HEK293 (cell line): ENCODE measurements at regions not wholly inside any gene's neighbourhood (a gene's known extent, or its start where the extent isn't known, plus 50 kb on each side); places are given as distances from the start of the nearest gene placed in this dataset.
A peak's percentile ranks its signal among the peaks of the same experiment; 100 is the strongest.

Experiments
- CTCF ChIA-PET: fragments of 350-600 bp; formaldehyde crosslinking; extraction: SDS; loops from one replicate; lab custom pipeline; 2021; ENCODE audit warnings: antibody characterized with exemption; lab: Yijun Ruan, JAX
- POLR2A ChIA-PET: fragments of 300-600 bp; formaldehyde crosslinking; extraction: SDS; loops from one replicate; lab custom pipeline; 2020; ENCODE audit warnings: antibody characterized with exemption, inconsistent platforms; lab: Yijun Ruan, JAX
- H3K27ac ChIP-seq: fragments of 200-500 bp; sonication (Bioruptor generic); 2 replicates; pipeline ENCODE4 v1.5.1; 2014; ENCODE audit warnings: low read depth, low read length, control low read depth, inconsistent platforms; ENCODE audit errors: extremely low read depth
- H3K36me3 ChIP-seq, 2 experiments: fragments of 200-500 bp in 1 of 2; sonication (Bioruptor generic) in 1 of 2; 1 replicate in 1 of 2; 2 replicates in 1 of 2; pipeline ENCODE4 v1.5.1; 2014 to 2017; ENCODE audit warnings: inconsistent platforms in 2 of 2, low read length in 2 of 2; ENCODE audit not compliant: control insufficient read depth in 2 of 2, insufficient read depth in 1 of 2
- H3K4me1 ChIP-seq: fragments of 200-500 bp; sonication (Bioruptor generic); 2 replicates; pipeline ENCODE4 v1.5.1; 2014; ENCODE audit warnings: mild to moderate bottlenecking, low read length, inconsistent platforms; ENCODE audit not compliant: control insufficient read depth, insufficient read depth
- H3K4me3 ChIP-seq: 2 replicates; pipeline ENCODE4 v1.5.1; 2011; ENCODE audit warnings: low read depth, mild to moderate bottlenecking, control low read depth, low read length, moderate library complexity
- H3K9me3 ChIP-seq: fragments of 200-500 bp; sonication (Bioruptor generic); 2 replicates; pipeline ENCODE4 v1.5.1; 2014; ENCODE audit warnings: low read depth, low read length, inconsistent platforms; ENCODE audit not compliant: control insufficient read depth, insufficient read depth
- CTCF ChIP-seq: fragments of 450-650 bp; formaldehyde crosslinking; IDR thresholded peaks from 2 replicates; pipeline ENCODE4 v1.5.1; 2016; ENCODE audit warnings: missing biosample characterization, missing genetic modification characterization
- PBX3 ChIP-seq: sonication (generic); formaldehyde crosslinking; IDR thresholded peaks from 2 replicates; pipeline ENCODE4 v1.8.1; 2022; ENCODE audit warnings: mild to moderate bottlenecking, moderate library complexity, missing genetic modification reagents
- REST ChIP-seq: fragments of 450-650 bp; formaldehyde crosslinking; IDR thresholded peaks from 2 replicates; pipeline ENCODE4 v1.5.1; 2016; ENCODE audit warnings: missing biosample characterization, missing genetic modification characterization
- TSHZ1 ChIP-seq: fragments of 450-650 bp; formaldehyde crosslinking; IDR thresholded peaks from 2 replicates; pipeline ENCODE4 v1.5.1; 2016; ENCODE audit warnings: missing biosample characterization, missing genetic modification characterization, borderline replicate concordance
- ZNF148 ChIP-seq: fragments of 450-650 bp; formaldehyde crosslinking; IDR thresholded peaks from 2 replicates; pipeline ENCODE4 v1.5.0; 2017; ENCODE audit warnings: missing biosample characterization, missing genetic modification characterization, borderline replicate concordance
- ZNF169 ChIP-seq: fragments of 450-650 bp; formaldehyde crosslinking; IDR thresholded peaks from 2 replicates; pipeline ENCODE4 v1.5.1; 2016; ENCODE audit warnings: missing biosample characterization, missing genetic modification characterization
- ZNF677 ChIP-seq: fragments of 450-650 bp; IDR thresholded peaks from 2 replicates; pipeline ENCODE4 v1.5.0; 2018; ENCODE audit warnings: missing biosample characterization, mild to moderate bottlenecking, missing genetic modification characterization, moderate library complexity
- ZNF830 ChIP-seq: fragments of 450-650 bp; IDR thresholded peaks from 2 replicates; pipeline ENCODE4 v1.5.0; 2018; ENCODE audit warnings: missing biosample characterization, missing genetic modification characterization, low read depth, mild to moderate bottlenecking, moderate library complexity

GRCh38 chr9:18136354-18136994, 337.5 kb upstream of the ADAMTSL1 start:
- no peaks in the 10 kb centered on the region for H3K4me1 ChIP-seq
- no peaks in the 10 kb centered on the region for H3K9me3 ChIP-seq
- CTCF ChIA-PET: interaction anchor here (0.5 to 0.9 kb wide), 2 partner anchors 15 to 905 kb away, joined by 3 to 6 read pairs; no protein-coding TSS in a partner anchor
- no peak for TF ChIP-seq TSHZ1 (tag by site-specific recombination)
- TF ChIP-seq, all 188 proteins: peak for 0
- H3K27ac ChIP-seq: no peak overlapping the region
- POLR2A ChIA-PET: no interaction called here
- no peak overlapping the region for H3K4me3 ChIP-seq
- H3K36me3 ChIP-seq: no peaks in the 10 kb centered on the region

- CTCF ChIA-PET: interaction anchor here (0.5 kb wide), 1 partner anchor 1501 kb away, joined by 5 read pairs; no protein-coding TSS in a partner anchor
- no peaks in the 10 kb centered on the region for H3K36me3 ChIP-seq
- TF ChIP-seq REST (tag by site-specific recombination) (no peak), ZNF169 (no peak), ZNF677 (tag by site-specific recombination) (no peak), ZNF830 (no peak), CTCF (tag by site-specific recombination) (0 out of 2 replicates have a peak, but pooled peaks have one; percentile 11), PBX3 (CRISPR knock-in tag) (no peak), ZNF148 (tag by site-specific recombination) (no peak)
- no peak overlapping the region for H3K27ac ChIP-seq
- no peak overlapping the region for H3K4me3 ChIP-seq
- no peaks in the 10 kb centered on the region for H3K9me3 ChIP-seq
- no peaks in the 10 kb centered on the region for H3K4me1 ChIP-seq
- POLR2A ChIA-PET: no interaction called here
Observed at GRCh38 chr9:18137815-18138214, 336.1 kb upstream of the ADAMTSL1 start.
